ENCODE measurements at regions not wholly inside any gene's neighbourhood (a gene's known extent, or its start where the extent isn't known, plus 50 kb on each side); places are given as distances from the start of the nearest gene placed in this dataset.

DNA sequence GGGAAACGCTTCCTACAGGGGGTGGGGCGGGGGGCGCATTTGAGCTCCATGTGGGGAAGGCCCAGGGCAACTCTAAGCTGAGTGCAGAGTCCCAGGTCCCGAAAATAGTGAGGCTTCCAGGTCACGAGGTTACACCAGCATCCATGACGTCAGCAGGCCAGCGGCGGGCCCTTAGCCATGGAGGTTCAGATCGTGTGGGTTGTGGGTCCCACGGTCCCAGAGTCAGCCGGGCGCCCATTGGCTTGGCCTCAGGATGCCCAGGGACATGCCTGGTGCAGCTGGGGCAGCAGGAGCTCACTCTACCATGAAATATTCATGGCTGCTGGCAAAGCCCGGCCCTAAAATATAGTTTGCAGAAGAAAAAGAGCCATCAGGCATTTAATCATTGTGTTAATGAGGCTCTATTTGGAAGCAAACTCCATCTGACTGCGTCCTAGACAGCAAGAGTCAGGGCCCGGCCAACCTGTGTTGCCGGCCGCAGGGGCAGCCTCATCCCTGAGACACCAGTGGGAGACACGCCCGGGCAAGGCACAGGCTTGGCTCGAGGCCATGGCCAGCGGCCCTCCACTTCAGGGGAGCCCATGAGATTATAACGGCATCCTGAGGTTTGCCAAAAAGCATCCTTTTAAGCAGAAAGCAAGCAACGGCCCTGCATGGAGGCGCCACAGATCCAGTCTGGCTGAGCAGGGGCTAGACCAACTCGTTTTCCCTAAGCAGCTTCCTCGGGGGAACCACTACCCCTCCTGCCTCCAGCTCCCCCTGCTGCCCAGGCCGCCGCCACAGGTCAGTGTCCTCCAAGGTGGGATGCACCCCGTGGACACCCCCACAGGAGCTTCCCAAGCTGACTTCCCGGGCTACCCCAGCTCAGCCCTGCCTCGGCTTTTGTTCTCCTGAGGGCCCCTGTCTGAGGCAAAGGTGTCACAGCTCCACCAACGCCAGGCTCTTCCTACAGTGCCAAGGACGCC is 108.9 kb upstream of the PPP1R26 start:
- no peak overlapping the region for H3K4me3 ChIP-seq (ENCODE audit: low read depth, low read length)
- TF ChIP-seq, protein P1, sequence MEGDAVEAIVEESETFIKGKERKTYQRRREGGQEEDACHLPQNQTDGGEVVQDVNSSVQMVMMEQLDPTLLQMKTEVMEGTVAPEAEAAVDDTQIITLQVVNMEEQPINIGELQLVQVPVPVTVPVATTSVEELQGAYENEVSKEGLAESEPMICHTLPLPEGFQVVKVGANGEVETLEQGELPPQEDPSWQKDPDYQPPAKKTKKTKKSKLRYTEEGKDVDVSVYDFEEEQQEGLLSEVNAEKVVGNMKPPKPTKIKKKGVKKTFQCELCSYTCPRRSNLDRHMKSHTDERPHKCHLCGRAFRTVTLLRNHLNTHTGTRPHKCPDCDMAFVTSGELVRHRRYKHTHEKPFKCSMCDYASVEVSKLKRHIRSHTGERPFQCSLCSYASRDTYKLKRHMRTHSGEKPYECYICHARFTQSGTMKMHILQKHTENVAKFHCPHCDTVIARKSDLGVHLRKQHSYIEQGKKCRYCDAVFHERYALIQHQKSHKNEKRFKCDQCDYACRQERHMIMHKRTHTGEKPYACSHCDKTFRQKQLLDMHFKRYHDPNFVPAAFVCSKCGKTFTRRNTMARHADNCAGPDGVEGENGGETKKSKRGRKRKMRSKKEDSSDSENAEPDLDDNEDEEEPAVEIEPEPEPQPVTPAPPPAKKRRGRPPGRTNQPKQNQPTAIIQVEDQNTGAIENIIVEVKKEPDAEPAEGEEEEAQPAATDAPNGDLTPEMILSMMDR (IDR thresholded peaks at IDR 0.05; ENCODE audit: borderline replicate concordance, insufficient read depth, low read depth, low read length), result no peak

- TF ChIP-seq, protein P1 (IDR thresholded peaks at IDR 0.05; ENCODE audit: borderline replicate concordance, insufficient read depth, low read depth, low read length), result no peak
These were observed 108.0 kb upstream of the PPP1R26 start for GRCh38 chr9:135371535-135371934.

GRCh38 chr9:135372036-135372435 is 107.5 kb upstream of the PPP1R26 start:
- H3K4me3 ChIP-seq (ENCODE audit: low read depth, low read length), result no peak overlapping the region
- TF ChIP-seq, protein P1 (IDR thresholded peaks at IDR 0.05; ENCODE audit: borderline replicate concordance, insufficient read depth, low read depth, low read length), result no peak

More at GRCh38 chr9:135371535-135371934, 108.0 kb upstream of the PPP1R26 start:
- no peak overlapping the region for H3K4me3 ChIP-seq (ENCODE audit: low read depth, low read length)

DNA sequence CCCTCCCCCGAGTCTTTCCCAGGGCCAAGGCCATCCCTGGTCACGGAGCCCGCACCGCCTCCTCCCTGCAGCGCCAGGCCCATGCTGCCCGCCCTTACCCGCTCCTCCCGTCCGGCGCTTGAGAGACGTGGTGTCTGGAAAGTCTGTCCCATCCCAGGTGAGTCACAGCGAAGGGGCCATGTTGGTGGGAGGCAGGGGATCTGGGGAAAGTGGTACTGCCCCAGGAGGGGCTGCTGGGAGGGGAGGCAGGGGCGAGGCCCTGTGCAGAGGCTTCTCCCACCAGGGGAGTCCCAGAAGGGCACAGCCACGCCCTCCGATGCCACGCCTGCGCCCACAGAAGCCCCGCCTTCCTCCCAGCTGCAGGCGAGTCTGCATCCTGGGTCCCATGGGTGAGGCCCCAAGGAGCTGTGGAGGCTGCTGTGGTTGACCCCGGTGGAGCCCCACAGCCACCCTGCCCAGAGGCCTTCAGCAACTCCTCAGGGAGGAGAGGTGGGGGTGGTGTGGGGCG is 107.0 kb upstream of the PPP1R26 start:
- TF ChIP-seq, protein P1 (IDR thresholded peaks at IDR 0.05; ENCODE audit: borderline replicate concordance, insufficient read depth, low read depth, low read length), result no peak
- H3K4me3 ChIP-seq (ENCODE audit: low read depth, low read length), result no peak overlapping the region

- TF ChIP-seq, protein P1 (IDR thresholded peaks at IDR 0.05; ENCODE audit: borderline replicate concordance, insufficient read depth, low read depth, low read length), result no peak
- no peak overlapping the region for H3K4me3 ChIP-seq (ENCODE audit: low read depth, low read length)
These were observed 106.4 kb upstream of the PPP1R26 start for GRCh38 chr9:135373151-135373685.

GRCh38 chr9:135373820-135374219 is 105.8 kb upstream of the PPP1R26 start:
- no peak overlapping the region for H3K4me3 ChIP-seq (ENCODE audit: low read depth, low read length)
- TF ChIP-seq, protein P1 (IDR thresholded peaks at IDR 0.05; ENCODE audit: borderline replicate concordance, insufficient read depth, low read depth, low read length), result no peak

All from GM12875 (cell line).